ENCODE measurements at regions not wholly inside any gene's neighbourhood (a gene's known extent, or its start where the extent isn't known, plus 50 kb on each side); places are given as distances from the start of the nearest gene placed in this dataset.
A peak's percentile ranks its signal among the peaks of the same experiment; 100 is the strongest.

DNA sequence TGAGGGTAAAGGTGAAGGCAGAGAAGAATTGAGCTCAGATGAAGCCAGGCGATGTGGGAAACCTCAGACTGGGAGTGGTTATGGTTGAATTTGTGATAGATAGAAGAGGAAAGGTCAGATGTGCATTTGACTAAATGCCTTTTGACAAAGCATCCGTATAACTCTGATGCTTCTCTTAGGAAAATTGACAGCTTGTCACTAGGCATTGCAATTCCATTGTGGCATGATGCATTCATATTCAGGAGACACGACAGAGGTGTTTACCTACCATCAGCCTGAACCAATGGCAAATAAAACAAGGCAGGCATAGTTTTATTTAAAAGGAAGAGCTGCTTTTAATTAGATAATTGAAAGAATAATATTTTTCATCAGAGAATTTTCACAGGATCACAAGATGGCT, 325.1 kb upstream of the IGFBP7 start:
- no peak for TF ChIP-seq GATA1 (IDR thresholded peaks at IDR 0.05; ENCODE audit: low read depth, low read length)
- no peak for TF ChIP-seq POLR2A (IDR thresholded peaks at IDR 0.05; ENCODE audit: low read length)

DNA sequence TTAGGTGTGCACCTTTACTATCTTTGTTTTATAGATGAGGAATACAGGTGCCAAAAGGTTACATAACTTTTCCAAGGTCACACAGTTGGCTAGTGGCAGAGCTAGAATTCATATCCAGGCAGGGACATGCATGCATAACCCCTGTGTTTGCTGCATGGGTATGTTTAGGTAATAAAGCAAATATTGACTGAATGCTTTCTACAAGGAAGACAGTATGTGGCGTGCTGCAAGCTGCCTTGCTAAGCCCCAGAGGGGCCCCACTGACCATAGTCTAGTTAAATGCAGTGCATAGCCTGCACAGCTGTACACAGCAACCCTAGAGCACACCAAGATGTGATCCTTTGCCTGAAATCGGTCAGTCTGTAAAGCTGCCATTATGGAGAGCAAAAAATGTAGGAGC, 320.5 kb upstream of the IGFBP7 start:
- no peak for DNase-seq
- TF ChIP-seq POLR2A (IDR thresholded peaks at IDR 0.05; ENCODE audit: low read length) (no peak), GATA1 (IDR thresholded peaks at IDR 0.05; ENCODE audit: low read depth, low read length) (no peak)

More for the DNA sequence above, 325.1 kb upstream of the IGFBP7 start:
- no peak for DNase-seq

- TF ChIP-seq POLR2A (IDR thresholded peaks at IDR 0.05; ENCODE audit: low read length) (no peak), GATA1 (IDR thresholded peaks at IDR 0.05; ENCODE audit: low read depth, low read length) (no peak)
- DNase-seq, result peak; percentile 61 to 73
Measured at GRCh38 chr4:57426779-57427395, 316.7 kb upstream of the IGFBP7 start.

- TF ChIP-seq GATA1 (IDR thresholded peaks at IDR 0.05; ENCODE audit: low read depth, low read length), result no peak
- no peak for TF ChIP-seq POLR2A (IDR thresholded peaks at IDR 0.05; ENCODE audit: low read length)
- no peak for DNase-seq
Measured at GRCh38 chr4:57425610-57426009, 315.4 kb upstream of the IGFBP7 start.

DNA sequence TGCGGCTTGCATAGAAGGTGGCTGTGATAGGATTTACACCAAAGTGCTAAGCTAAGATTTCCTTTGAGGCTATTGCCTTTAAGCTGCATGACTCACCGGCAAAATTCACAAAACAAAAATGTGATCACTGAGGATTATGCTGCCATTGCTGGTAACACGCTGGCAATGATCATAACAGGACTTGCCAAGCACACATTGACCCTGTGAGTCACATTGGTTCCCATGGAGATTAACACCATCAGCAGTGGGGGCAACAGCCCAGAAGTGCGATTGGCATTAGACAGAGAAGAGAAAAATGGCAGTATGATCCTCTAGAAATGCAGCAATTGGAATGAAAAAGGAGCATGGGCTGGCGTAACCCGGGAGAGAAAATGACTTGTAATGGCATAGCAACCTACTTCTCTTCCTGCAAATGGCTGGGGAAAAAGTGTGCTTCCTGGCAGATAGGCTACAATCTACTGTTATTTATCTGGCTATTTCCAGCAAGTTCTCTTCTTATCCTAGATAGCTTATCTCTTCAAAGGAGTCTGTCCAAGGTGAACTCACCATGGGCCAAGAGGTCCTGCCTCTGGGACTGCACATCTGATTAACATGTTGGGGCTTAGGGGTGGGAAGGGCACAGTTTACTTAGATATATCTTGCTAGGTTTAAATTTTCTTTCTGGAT, 314.2 kb upstream of the IGFBP7 start:
- DNase-seq, result no peak
- TF ChIP-seq POLR2A (IDR thresholded peaks at IDR 0.05; ENCODE audit: low read length), result no peak
- TF ChIP-seq GATA1 (IDR thresholded peaks at IDR 0.05; ENCODE audit: low read depth, low read length), result no peak

DNA sequence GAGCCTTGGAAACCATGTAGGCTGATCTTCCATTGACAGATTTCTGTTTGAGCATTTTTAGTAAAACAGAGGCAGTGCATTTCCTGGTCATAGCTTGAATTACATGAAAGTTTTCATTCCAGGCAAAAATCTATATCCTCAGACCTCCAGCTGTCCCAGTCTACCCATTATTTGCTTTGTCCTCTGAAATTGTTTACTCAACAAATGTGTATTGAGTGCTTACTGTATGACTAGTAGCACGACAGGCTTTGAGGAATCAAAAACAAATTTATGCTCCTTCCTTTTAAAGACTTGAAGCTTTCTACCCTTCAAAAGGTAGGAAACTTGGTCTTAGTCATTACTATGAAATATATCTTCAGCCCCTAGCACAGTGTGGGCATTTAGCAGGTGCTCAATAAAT, 307.9 kb upstream of the IGFBP7 start:
- TF ChIP-seq GATA1 (IDR thresholded peaks at IDR 0.05; ENCODE audit: low read depth, low read length), result no peak
- TF ChIP-seq POLR2A (IDR thresholded peaks at IDR 0.05; ENCODE audit: low read length), result no peak
- no peak for DNase-seq

DNA sequence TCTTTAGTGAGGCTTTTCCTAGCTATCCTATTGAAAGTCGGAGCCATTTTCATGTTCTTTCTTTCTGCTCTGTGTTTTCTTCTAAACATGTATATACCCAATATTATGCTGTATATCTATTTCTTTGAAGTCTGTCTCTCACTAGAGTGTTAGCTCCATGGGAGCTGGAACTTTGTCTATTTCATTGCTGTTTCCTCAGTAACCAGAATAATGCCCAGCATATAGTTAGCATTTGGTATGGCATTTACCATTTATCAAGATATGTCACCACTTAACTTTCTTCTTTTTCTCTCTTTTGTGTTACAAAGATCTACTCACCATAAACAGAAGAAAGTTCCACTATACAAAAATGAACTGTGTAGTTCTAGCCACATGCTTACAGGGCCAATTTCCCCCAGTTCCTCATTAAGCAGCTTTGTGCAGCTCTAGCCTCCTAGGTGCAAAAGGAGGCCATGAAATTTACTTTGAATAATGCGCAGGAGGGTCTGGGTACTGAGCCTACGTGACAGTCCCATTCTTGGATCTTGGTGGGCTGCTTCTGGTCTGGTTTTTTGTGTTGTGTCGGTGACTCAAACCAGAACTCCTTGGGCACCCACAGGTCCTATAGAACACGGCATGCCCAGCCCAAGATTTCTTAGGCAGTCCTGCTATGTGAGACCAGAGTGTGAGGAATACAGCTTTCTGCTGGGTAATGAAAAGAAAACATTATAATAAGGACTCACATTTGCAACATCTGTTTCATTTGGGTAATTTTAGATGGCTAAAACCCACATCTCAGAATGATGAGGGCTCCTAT, 302.3 kb upstream of the IGFBP7 start:
- DNase-seq, result no peak
- TF ChIP-seq GATA1 (IDR thresholded peaks at IDR 0.05; ENCODE audit: low read depth, low read length) (no peak), POLR2A (IDR thresholded peaks at IDR 0.05; ENCODE audit: low read length) (no peak)

DNA sequence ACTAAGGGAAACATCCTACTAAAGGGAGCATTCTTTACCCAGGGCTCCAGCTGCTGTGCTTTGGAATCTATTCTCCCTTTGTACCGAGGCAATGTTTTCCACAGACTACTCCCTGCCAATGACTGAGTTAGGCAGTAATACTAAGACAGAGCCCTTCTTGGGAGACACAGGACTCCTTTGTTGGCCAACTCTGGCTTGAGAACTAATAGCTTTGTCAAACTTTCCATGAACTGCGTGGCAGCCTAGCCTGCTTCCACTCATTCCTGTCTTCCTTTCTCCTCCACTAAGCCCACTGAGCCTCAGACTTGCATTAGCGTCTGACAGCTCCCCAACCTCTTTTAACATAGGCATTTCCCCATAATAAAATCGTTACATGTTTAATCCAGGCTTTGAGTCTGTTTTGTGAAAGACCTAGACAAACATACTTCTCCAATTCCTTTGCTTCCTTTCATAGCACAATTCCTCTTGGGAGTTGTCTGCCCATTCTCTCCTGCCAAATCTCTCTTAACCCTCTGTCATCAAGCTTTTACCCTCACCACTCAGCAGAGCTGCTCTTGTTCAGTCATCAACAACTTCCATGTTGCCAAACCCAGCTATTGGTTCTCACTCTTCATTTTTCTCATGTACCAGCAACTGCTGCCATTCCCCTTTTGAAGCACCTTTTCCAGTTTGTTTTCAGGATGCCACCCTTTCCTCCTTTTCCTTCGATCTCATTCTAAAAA, 300.3 kb upstream of the IGFBP7 start:
- no peak for TF ChIP-seq GATA1 (IDR thresholded peaks at IDR 0.05; ENCODE audit: low read depth, low read length)
- TF ChIP-seq POLR2A (IDR thresholded peaks at IDR 0.05; ENCODE audit: low read length), result no peak
- DNase-seq, result no peak

- DNase-seq, result no peak
- TF ChIP-seq POLR2A (IDR thresholded peaks at IDR 0.05; ENCODE audit: low read length), result no peak
- TF ChIP-seq GATA1 (IDR thresholded peaks at IDR 0.05; ENCODE audit: low read depth, low read length), result no peak
Measured at GRCh38 chr4:57405359-57405758, 295.2 kb upstream of the IGFBP7 start.

- TF ChIP-seq POLR2A (IDR thresholded peaks at IDR 0.05; ENCODE audit: low read length) (no peak), GATA1 (IDR thresholded peaks at IDR 0.05; ENCODE audit: low read depth, low read length) (no peak)
Measured at GRCh38 chr4:57404483-57404882, 294.3 kb upstream of the IGFBP7 start.

DNA sequence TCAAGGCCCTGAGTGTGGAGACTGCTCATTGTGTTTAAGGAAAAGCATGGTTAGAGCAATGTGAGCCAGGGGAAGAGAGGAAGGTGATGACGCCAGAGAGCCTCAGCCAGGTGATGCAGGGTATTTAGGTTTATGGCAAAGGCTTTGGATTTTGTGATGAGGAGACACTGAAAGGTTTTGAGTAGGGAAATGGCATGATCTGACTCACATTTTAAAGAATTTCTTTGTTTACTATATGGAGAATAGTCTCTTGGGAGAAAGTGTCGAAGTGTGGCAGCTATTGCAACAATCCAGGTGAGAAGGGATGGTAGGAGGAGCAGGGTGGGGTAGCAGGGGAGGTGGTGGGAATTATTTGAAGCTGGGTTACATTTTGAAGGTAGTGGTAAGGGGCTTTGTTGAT, 293.4 kb upstream of the IGFBP7 start:
- TF ChIP-seq GATA1 (IDR thresholded peaks at IDR 0.05; ENCODE audit: low read depth, low read length), result no peak
- TF ChIP-seq POLR2A (IDR thresholded peaks at IDR 0.05; ENCODE audit: low read length), result no peak
- DNase-seq, result no peak

More at GRCh38 chr4:57404483-57404882, 294.3 kb upstream of the IGFBP7 start:
- no peak for DNase-seq

DNA sequence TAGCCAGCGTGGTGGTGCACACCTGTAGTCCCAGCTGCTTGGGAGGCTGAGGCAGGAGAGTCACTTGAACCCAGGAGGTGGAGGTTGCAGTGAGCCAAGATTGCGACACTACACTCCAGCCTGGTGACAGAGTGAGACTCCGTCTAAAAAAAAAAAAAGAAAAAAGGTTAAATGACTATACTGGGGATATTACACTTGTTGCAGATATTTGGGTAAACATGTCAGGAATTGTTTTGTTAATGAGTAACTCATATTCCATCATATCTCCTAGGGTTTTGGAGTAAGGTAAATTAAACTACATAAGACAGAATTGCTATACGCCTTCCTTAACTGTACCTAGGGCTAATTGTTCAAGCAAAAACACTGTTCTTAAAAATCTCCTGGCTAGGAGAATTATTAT, 291.4 kb upstream of the IGFBP7 start:
- TF ChIP-seq GATA1 (IDR thresholded peaks at IDR 0.05; ENCODE audit: low read depth, low read length) (no peak), POLR2A (IDR thresholded peaks at IDR 0.05; ENCODE audit: low read length) (no peak)
- DNase-seq, result no peak

DNA sequence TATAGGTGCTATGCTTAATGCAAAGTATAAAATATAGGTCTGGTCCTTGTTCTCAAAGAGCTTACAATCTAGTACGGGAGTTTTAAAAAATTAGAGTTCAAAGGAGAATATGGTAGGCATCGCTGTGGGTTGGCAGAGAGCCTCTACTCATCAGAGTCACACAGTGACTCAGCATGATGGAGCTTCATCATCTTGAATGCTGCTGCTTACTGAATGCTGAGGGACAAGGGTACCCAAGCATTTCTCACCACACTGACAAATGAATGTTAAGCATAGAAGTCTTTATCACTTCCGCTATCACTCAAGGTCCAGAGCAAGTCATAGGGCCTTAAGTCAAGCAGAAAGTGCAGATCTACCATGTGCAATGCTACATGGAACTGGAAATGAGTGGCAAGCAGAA, 268.6 kb upstream of the IGFBP7 start:
- TF ChIP-seq GATA1 (IDR thresholded peaks at IDR 0.05; ENCODE audit: low read depth, low read length), result no peak
- DNase-seq, result no peak
